Stomach (tissue), 8 donors: ENCODE measurements at regions not wholly inside any gene's neighbourhood (a gene's known extent, or its start where the extent isn't known, plus 50 kb on each side); places are given as distances from the start of the nearest gene placed in this dataset.
A peak's percentile ranks its signal among the peaks of the same experiment; 100 is the strongest.

Experiments
- DNase-seq, 2 donors: peaks; one replicate each; pipeline versions ENCODE4 v3.0.0 to v3.0.0-alpha.2; 2013 to 2019
- H3K27ac ChIP-seq, 5 donors: fragments of 200-600 bp in 4 of 5; sonication (generic) in 4 of 5; one replicate each; pipeline ENCODE4 v1.5.1; 2013 to 2019; ENCODE audit warnings: mild to moderate bottlenecking in 1 of 5, moderate library complexity in 1 of 5
- H3K27me3 ChIP-seq, 3 donors: fragments of 200-600 bp; sonication (generic); one replicate each; pipeline ENCODE4 v1.5.1; 2017 to 2019; ENCODE audit warnings: mixed run types in 1 of 3
- H3K36me3 ChIP-seq, 4 donors: fragments of 200-600 bp; sonication (generic); 1 replicate in 3 of 4; 2 replicates in 1 of 4; pipeline ENCODE4 v1.5.1; 2016 to 2019
- H3K4me1 ChIP-seq, 4 donors: fragments of 200-600 bp; sonication (generic); one replicate each; pipeline ENCODE4 v1.5.1; 2016 to 2019
- H3K4me3 ChIP-seq, 4 donors: fragments of 200-600 bp; sonication (generic) in 3 of 4; one replicate each; pipeline ENCODE4 v1.5.1; 2016 to 2019; ENCODE audit warnings: mild to moderate bottlenecking in 1 of 4
- H3K9me3 ChIP-seq, 4 donors: fragments of 200-600 bp; sonication (generic); one replicate each; pipeline ENCODE4 v1.5.1; 2016 to 2019
- EP300 ChIP-seq: sonication (generic); formaldehyde crosslinking; IDR thresholded peaks from one replicate; pipeline ENCODE4 v1.6.1; 2017; ENCODE audit warnings: antibody characterized with exemption
- POLR2A ChIP-seq, 4 donors: fragments of 450-650 bp; IDR thresholded peaks; one replicate each; pipeline ENCODE4 v1.6.1; 2016; ENCODE audit warnings: antibody characterized with exemption in 4 of 4, control low read depth in 2 of 4, mild to moderate bottlenecking in 1 of 4, moderate library complexity in 1 of 4
- POLR2AphosphoS5 ChIP-seq, 3 donors: sonication (generic); formaldehyde crosslinking; IDR thresholded peaks; one replicate each; pipeline ENCODE4 v1.6.1; 2016; ENCODE audit warnings: antibody characterized with exemption in 3 of 3
- WGBS, 5 donors: extraction: QIAGEN DNeasy Blood & Tissue Kit in 3 of 5; methylation state at CpG; one replicate each; pipeline versions ENCODE4 v1.1.5 to v1.1.7; 2013 to 2018; 5-methylcytosine and 5-hydroxymethylcytosine counted together
- intact Hi-C: fragments of 100-400 bp; cut with DNase I; formaldehyde crosslinking; loops from one replicate; pipeline ENCODE4 v1.15.1; 2023; ENCODE audit warnings: low total_unique reads
- TF ChIP-seq, protein P1 (sequence below), 7 experiments: fragments of 450-650 bp in 4 of 7; fragments of 200-600 bp in 3 of 7; sonication (generic) in 3 of 7; IDR thresholded peaks; one replicate each; pipeline ENCODE4 v1.5.1; 2016 to 2019; ENCODE audit warnings: antibody characterized with exemption in 7 of 7, control low read depth in 2 of 7, mild to moderate bottlenecking in 1 of 7
- donor health status: healthy with polysubstance abuse.
- donor health status: Bipolar disorder and iron deficiency.
- donor health status: healthy.

DNA sequence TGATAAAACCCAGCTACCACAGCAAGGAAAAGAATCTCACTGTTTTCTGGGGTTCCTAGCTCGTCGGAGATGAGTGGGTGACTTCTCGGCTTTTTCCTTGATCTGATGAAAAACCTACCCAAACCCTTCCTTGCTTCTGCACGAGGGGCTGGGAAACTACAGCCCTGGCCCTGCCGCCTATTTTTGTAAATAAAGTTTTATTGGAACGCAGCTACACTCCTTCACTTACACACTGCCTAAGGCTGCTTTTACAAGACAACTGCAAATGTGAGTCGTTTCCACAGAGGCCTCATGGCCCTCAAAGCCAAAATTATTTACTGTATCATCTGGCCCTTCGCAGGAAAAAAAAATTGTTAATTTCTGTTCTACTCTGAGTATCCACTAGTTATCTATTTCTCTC, 116.0 kb upstream of the TMPRSS2 start:
- H3K4me3 ChIP-seq, result no peak overlapping the region
- H3K27me3 ChIP-seq, result peaks cover 0 to 29% (median 8%) of the 10 kb centered on the region in 3 donors
- WGBS, 5 donors, result 90 to 96% (median 95%) methylated on average over 8 of the region's 8 CpGs
- H3K27ac ChIP-seq, result no peak overlapping the region
- TF ChIP-seq POLR2AphosphoS5 (IDR thresholded peaks at IDR 0.05) (no peak), EP300 (no peak), POLR2A (IDR thresholded peaks at IDR 0.05) (no peak)
- TF ChIP-seq, protein P1, sequence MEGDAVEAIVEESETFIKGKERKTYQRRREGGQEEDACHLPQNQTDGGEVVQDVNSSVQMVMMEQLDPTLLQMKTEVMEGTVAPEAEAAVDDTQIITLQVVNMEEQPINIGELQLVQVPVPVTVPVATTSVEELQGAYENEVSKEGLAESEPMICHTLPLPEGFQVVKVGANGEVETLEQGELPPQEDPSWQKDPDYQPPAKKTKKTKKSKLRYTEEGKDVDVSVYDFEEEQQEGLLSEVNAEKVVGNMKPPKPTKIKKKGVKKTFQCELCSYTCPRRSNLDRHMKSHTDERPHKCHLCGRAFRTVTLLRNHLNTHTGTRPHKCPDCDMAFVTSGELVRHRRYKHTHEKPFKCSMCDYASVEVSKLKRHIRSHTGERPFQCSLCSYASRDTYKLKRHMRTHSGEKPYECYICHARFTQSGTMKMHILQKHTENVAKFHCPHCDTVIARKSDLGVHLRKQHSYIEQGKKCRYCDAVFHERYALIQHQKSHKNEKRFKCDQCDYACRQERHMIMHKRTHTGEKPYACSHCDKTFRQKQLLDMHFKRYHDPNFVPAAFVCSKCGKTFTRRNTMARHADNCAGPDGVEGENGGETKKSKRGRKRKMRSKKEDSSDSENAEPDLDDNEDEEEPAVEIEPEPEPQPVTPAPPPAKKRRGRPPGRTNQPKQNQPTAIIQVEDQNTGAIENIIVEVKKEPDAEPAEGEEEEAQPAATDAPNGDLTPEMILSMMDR (IDR thresholded peaks at IDR 0.05), result no peak
- H3K9me3 ChIP-seq, result no peaks in the 10 kb centered on the region
- intact Hi-C loops, result no loop called here
- H3K36me3 ChIP-seq, result no peaks in the 10 kb centered on the region
- no peak for DNase-seq
- H3K4me1 ChIP-seq, result no peaks in the 10 kb centered on the region

DNA sequence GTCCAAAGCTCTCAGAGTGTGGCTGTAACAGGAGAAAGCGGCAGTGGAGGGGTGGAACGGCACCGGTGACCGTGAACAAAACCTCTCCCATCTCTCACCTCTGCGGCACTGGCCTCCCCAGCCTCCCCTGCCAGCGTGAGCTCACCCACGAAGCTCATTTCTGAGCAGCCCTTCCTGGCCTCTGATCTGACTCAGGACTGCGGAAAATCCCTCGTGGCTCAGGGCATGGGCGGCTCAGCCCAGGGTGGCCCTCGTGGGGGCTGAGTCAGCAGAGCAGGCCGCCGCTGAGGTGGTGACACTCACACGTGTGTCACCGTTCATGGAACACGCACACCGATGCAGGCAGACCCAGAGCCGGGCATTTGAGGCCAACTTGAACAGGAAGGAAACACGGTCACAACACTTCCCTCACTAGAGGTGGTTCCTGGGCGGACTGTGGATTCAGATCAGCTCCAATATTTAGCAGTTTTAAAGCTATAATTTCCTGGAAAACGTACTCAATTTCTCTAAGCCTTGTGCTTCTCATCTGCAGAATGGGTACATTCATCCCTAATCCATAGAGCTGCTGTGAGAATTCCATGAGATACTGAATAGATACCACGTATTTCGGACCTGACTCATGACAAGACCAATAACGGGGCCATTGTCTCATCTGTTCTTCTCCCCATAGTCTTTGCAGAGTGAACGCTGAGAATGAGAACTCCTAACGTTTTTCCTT, 115.0 kb upstream of the TMPRSS2 start:
- Histone ChIP-seq H3K27ac (no peak overlapping the region), H3K4me1 (no peaks in the 10 kb centered on the region), H3K4me3 (no peak overlapping the region), H3K9me3 (no peaks in the 10 kb centered on the region), H3K36me3 (no peaks in the 10 kb centered on the region), H3K27me3 (peaks cover 0 to 29% (median 8%) of the 10 kb centered on the region in 3 donors)
- DNase-seq, result no peak
- WGBS, 5 donors, result 76 to 86% (median 80%) methylated on average over 16 to 26 of the region's 26 CpGs
- intact Hi-C loops, result no loop called here
- TF ChIP-seq POLR2AphosphoS5 (IDR thresholded peaks at IDR 0.05) (no peak), EP300 (no peak), POLR2A (IDR thresholded peaks at IDR 0.05) (no peak)
- TF ChIP-seq, protein P1 (IDR thresholded peaks at IDR 0.05), result no peak

DNA sequence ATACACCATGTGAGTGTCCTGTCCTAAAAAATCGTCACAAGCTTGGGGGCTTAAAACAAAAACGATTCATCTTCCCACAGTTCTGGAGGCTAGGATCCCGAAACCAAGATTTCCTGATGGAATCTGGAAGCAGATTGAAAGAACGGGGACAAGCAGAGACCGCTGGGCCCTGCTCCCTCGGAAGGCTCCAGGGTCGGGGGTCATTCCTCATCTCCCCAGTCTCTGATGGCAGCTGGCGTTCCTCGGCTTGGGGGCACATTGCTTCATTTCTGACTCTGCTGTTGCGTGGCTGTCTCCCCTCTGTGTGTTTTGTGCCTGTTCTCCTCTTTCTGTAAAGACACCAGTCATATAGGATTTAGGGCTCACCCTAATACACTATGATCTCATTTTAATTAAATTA, 114.2 kb upstream of the TMPRSS2 start:
- Histone ChIP-seq H3K9me3 (no peaks in the 10 kb centered on the region), H3K4me3 (no peak overlapping the region), H3K27me3 (peaks cover 0 to 29% (median 8%) of the 10 kb centered on the region in 3 donors), H3K27ac (no peak overlapping the region), H3K36me3 (no peaks in the 10 kb centered on the region), H3K4me1 (no peaks in the 10 kb centered on the region)
- intact Hi-C loops, result no loop called here
- 80 to 93% (median 86%) methylated on average over 10 of the region's 10 CpGs for WGBS, 5 donors
- no peak for DNase-seq
- TF ChIP-seq EP300 (no peak), POLR2AphosphoS5 (IDR thresholded peaks at IDR 0.05) (no peak), POLR2A (IDR thresholded peaks at IDR 0.05) (no peak)
- TF ChIP-seq, protein P1 (IDR thresholded peaks at IDR 0.05), result no peak

DNA sequence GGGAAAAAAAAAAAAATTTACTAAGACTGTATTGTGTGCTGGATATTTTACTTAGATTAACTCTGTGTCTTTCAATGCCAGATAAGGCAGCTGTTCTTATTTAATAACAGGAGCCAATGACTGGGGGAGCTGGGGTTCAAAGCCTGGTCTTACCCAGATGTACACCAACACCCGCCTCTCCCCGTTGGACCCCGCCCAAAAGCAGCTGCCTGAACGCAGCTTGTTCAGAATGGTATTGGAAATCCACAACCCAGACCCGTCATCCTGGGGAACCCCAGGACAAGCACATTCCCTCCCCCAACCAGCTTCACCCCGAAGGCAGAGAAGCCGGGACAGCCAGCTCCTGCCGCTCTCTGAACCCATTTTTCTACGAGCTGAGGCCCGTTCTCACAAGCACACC, 113.6 kb upstream of the TMPRSS2 start:
- H3K9me3 ChIP-seq, result no peaks in the 10 kb centered on the region
- intact Hi-C loops, result no loop called here
- no peak overlapping the region for H3K4me3 ChIP-seq
- DNase-seq, result peak in 1 of 2 donors; percentile 53
- no peak overlapping the region for H3K27ac ChIP-seq
- H3K36me3 ChIP-seq, result no peaks in the 10 kb centered on the region
- H3K4me1 ChIP-seq, result peaks cover 0 to 1% (median 0%) of the 10 kb centered on the region in 4 donors
- TF ChIP-seq POLR2AphosphoS5 (IDR thresholded peaks at IDR 0.05), result no peak
- no peak for TF ChIP-seq EP300
- TF ChIP-seq, protein P1 (IDR thresholded peaks at IDR 0.05), result no peak
- no peak for TF ChIP-seq POLR2A (IDR thresholded peaks at IDR 0.05)
- WGBS, 5 donors, result 48 to 68% (median 53%) methylated on average over 10 of the region's 10 CpGs
- peaks cover 0 to 29% (median 8%) of the 10 kb centered on the region in 3 donors for H3K27me3 ChIP-seq
